Neural cell (in vitro differentiated cells): ENCODE measurements at regions not wholly inside any gene's neighbourhood (a gene's known extent, or its start where the extent isn't known, plus 50 kb on each side); places are given as distances from the start of the nearest gene placed in this dataset.
A peak's percentile ranks its signal among the peaks of the same experiment; 100 is the strongest.

Experiments
- H2AFZ ChIP-seq: fragments of 200-600, 300-800 bp; sonication (generic), shearing (Covaris generic); 2 replicates; pipeline ENCODE4 v1.6.0; 2014; ENCODE audit warnings: low read depth, mild to moderate bottlenecking, antibody characterized with exemption, low read length, moderate library complexity
- H3F3A ChIP-seq: fragments of 200-600 bp; shearing (Covaris generic); 2 replicates; pipeline ENCODE4 v1.6.1; 2016; ENCODE audit warnings: mild to moderate bottlenecking, moderate library complexity, mixed read lengths, antibody characterized with exemption, low read length; ENCODE audit not compliant: insufficient read depth, poor library complexity, severe bottlenecking
- H3K27ac ChIP-seq: fragments of 200-600, 300-800 bp; sonication (generic), shearing (Covaris generic); 2 replicates; pipeline ENCODE4 v1.5.1; 2014; ENCODE audit warnings: mild to moderate bottlenecking, low read length, moderate library complexity
- H3K27me3 ChIP-seq: fragments of 300-800, 200-600 bp; sonication (generic), shearing (Covaris generic); 2 replicates; pipeline ENCODE4 v1.6.0; 2014; ENCODE audit warnings: mild to moderate bottlenecking, low read depth, low read length, moderate library complexity; ENCODE audit not compliant: insufficient read depth
- H3K36me3 ChIP-seq: fragments of 300-800, 200-600 bp; sonication (generic), shearing (Covaris generic); 2 replicates; pipeline ENCODE4 v1.5.1; 2014; ENCODE audit warnings: mild to moderate bottlenecking, antibody characterized with exemption, low read length, moderate library complexity; ENCODE audit not compliant: insufficient read depth
- H3K4me2 ChIP-seq: fragments of 300-800, 200-600 bp; sonication (generic), shearing (Covaris generic); 2 replicates; pipeline ENCODE4 v1.6.0; 2014; ENCODE audit warnings: mild to moderate bottlenecking, low read length
- H3K4me3 ChIP-seq: fragments of 300-800, 200-600 bp; sonication (generic), shearing (Covaris generic); 2 replicates; pipeline ENCODE4 v1.5.1; 2014; ENCODE audit warnings: mild to moderate bottlenecking, low read length, moderate library complexity
- H3K79me2 ChIP-seq: fragments of 200-600 bp; shearing (Covaris generic); replicated peaks from 2 replicates; pipeline ENCODE4 v1.6.0; 2014; ENCODE audit warnings: mild to moderate bottlenecking, low read length, moderate library complexity; ENCODE audit not compliant: insufficient read depth
- H3K9ac ChIP-seq: fragments of 300-800, 200-600 bp; sonication (generic), shearing (Covaris generic); 2 replicates; pipeline ENCODE4 v1.6.1; 2016; ENCODE audit warnings: mild to moderate bottlenecking, low read length, mixed read lengths
- H3K9me2 ChIP-seq: fragments of 200-600 bp; shearing (Covaris generic); 2 replicates; pipeline ENCODE4 v1.6.1; 2016; ENCODE audit warnings: mild to moderate bottlenecking, low read length, mixed read lengths; ENCODE audit not compliant: insufficient read depth
- H3K9me3 ChIP-seq: fragments of 200-600, 300-800 bp; sonication (generic), shearing (Covaris generic); 2 replicates; pipeline ENCODE4 v1.6.1; 2016; ENCODE audit warnings: mild to moderate bottlenecking, mixed run types, low read length, moderate library complexity, mixed read lengths
- H4K20me1 ChIP-seq: fragments of 200-600 bp; shearing (Covaris generic); 2 replicates; pipeline ENCODE4 v1.6.1; 2016; ENCODE audit warnings: mild to moderate bottlenecking, mixed run types; ENCODE audit not compliant: insufficient read depth
- CTCF ChIP-seq: fragments of 450-650 bp; IDR thresholded peaks from 2 replicates; pipeline ENCODE4 v1.5.1; 2014; ENCODE audit warnings: antibody characterized with exemption, mild to moderate bottlenecking, moderate library complexity; ENCODE audit not compliant: poor library complexity, severe bottlenecking
- EP300 ChIP-seq: fragments of 450-650 bp; conservative IDR thresholded peaks from 2 replicates; pipeline ENCODE4 v1.6.1; 2014; ENCODE audit warnings: antibody characterized with exemption, mild to moderate bottlenecking, moderate library complexity; ENCODE audit not compliant: poor library complexity, severe bottlenecking
- EZH2 ChIP-seq: fragments of 200-600, 300-800 bp; shearing (Covaris generic), sonication (generic); IDR thresholded peaks from 2 replicates; pipeline ENCODE4 v1.6.1; 2014; ENCODE audit warnings: antibody characterized with exemption, low read length, borderline replicate concordance, mild to moderate bottlenecking; ENCODE audit not compliant: insufficient read depth, poor library complexity, severe bottlenecking
- POLR2AphosphoS5 ChIP-seq: IDR thresholded peaks from 2 replicates; pipeline ENCODE4 v1.6.1; 2012
- RAD21 ChIP-seq: fragments of 450-650 bp; conservative IDR thresholded peaks from 2 replicates; pipeline ENCODE4 v1.6.1; 2014; ENCODE audit warnings: antibody characterized with exemption, mild to moderate bottlenecking, moderate library complexity
- REST ChIP-seq: IDR thresholded peaks from 2 replicates; pipeline ENCODE4 v1.6.1; 2012; ENCODE audit warnings: borderline replicate concordance
- SMC3 ChIP-seq: fragments of 450-650 bp; conservative IDR thresholded peaks from 2 replicates; pipeline ENCODE4 v1.6.1; 2014; ENCODE audit warnings: antibody characterized with exemption, mild to moderate bottlenecking, moderate library complexity; ENCODE audit not compliant: poor library complexity

GRCh38 chr2:235293061-235293460, 200.8 kb upstream of the AGAP1 start:
- no peaks in the 10 kb centered on the region for H3K79me2 ChIP-seq

GRCh38 chr2:235295831-235296230, 198.0 kb upstream of the AGAP1 start:
- Histone ChIP-seq H3K9me3 (peaks cover 4% of the 10 kb centered on the region), H3F3A (no peaks in the 10 kb centered on the region), H3K4me3 (no peak overlapping the region), H3K79me2 (no peaks in the 10 kb centered on the region), H3K27me3 (no peaks in the 10 kb centered on the region), H3K4me2 (no peak overlapping the region), H3K9ac (no peak overlapping the region), H2AFZ (no peak overlapping the region), H3K27ac (no peak overlapping the region), H4K20me1 (no peaks in the 10 kb centered on the region), H3K9me2 (no peaks in the 10 kb centered on the region), H3K36me3 (no peaks in the 10 kb centered on the region)
- TF ChIP-seq POLR2AphosphoS5 (no peak), SMC3 (no peak), EZH2 (no peak), EP300 (no peak), RAD21 (no peak)

More at GRCh38 chr2:235293061-235293460, 200.8 kb upstream of the AGAP1 start:
- H3K36me3 ChIP-seq, result no peaks in the 10 kb centered on the region
- H2AFZ ChIP-seq, result no peak overlapping the region
- H3K27ac ChIP-seq, result peak overlapping the region; percentile 64
- H3K27me3 ChIP-seq, result no peaks in the 10 kb centered on the region
- peak overlapping the region; percentile 42 for H3K4me3 ChIP-seq
- H4K20me1 ChIP-seq, result no peaks in the 10 kb centered on the region
- peak overlapping the region; percentile 9 for H3K4me2 ChIP-seq
- peak; percentile 20 for TF ChIP-seq RAD21
- TF ChIP-seq REST, result peak; percentile 100
- no peak for TF ChIP-seq EZH2
- peak; percentile 46 for TF ChIP-seq CTCF
- H3K9ac ChIP-seq, result peak overlapping the region; percentile 19
- H3F3A ChIP-seq, result no peaks in the 10 kb centered on the region
- no peaks in the 10 kb centered on the region for H3K9me2 ChIP-seq
- H3K9me3 ChIP-seq, result peaks cover 4% of the 10 kb centered on the region
